ENCODE measurements at regions not wholly inside any gene's neighbourhood (a gene's known extent, or its start where the extent isn't known, plus 50 kb on each side); places are given as distances from the start of the nearest gene placed in this dataset.

- TF ChIP-seq CEBPB (IDR thresholded peaks at IDR 0.05) (no peak), RAD21 (IDR thresholded peaks at IDR 0.05; ENCODE audit: low read depth) (no peak), ZBTB7A (IDR thresholded peaks at IDR 0.05; ENCODE audit: low read depth) (no peak), TAF1 (IDR thresholded peaks at IDR 0.05; ENCODE audit: low read depth) (no peak), REST (IDR thresholded peaks at IDR 0.05; ENCODE audit: low read depth) (no peak)
Observed at GRCh38 chr12:127294651-127295210, 972.2 kb upstream of the TMEM132C start.
